ENCODE measurements at regions not wholly inside any gene's neighbourhood (a gene's known extent, or its start where the extent isn't known, plus 50 kb on each side); places are given as distances from the start of the nearest gene placed in this dataset.
"Not testable (repeated sequence)": the region's sequence is repeated elsewhere in the genome, so short reads cannot be mapped to it uniquely, and the experiment has no call there.

- not testable (repeated sequence) for H2AFZ ChIP-seq (ENCODE audit: low read depth); H3K4me2 ChIP-seq; H3K79me2 ChIP-seq (ENCODE audit: insufficient read depth, low read depth); H3K9ac ChIP-seq; H3K4me3 ChIP-seq (IDR thresholded peaks at IDR 0.05; ENCODE audit: insufficient read depth, low read depth, low read length); H3K27ac ChIP-seq; H4K20me1 ChIP-seq (ENCODE audit: insufficient read depth); H3K4me1 ChIP-seq (ENCODE audit: low read depth, poor library complexity, severe bottlenecking); H3K36me3 ChIP-seq (ENCODE audit: insufficient read depth); H3K27me3 ChIP-seq (ENCODE audit: insufficient read depth, low read depth)
Measured at GRCh38 chr7:49711072-49711723, 62.2 kb upstream of the VWC2 start.

- H3K36me3 ChIP-seq (ENCODE audit: insufficient read depth): no peaks in the 10 kb centered on the region
- TF ChIP-seq CTCF (conservative IDR thresholded peaks at IDR 0.05; ENCODE audit: low read depth, low read length): no peak
- H3K4me3 ChIP-seq (IDR thresholded peaks at IDR 0.05; ENCODE audit: insufficient read depth, low read depth, low read length): no peak overlapping the region
- no peak overlapping the region for H3K9ac ChIP-seq
- H4K20me1 ChIP-seq (ENCODE audit: insufficient read depth): no peaks in the 10 kb centered on the region
- no peak overlapping the region for H3K4me2 ChIP-seq
- no peak overlapping the region for H3K27ac ChIP-seq
- H2AFZ ChIP-seq (ENCODE audit: low read depth): no peak overlapping the region
- H3K79me2 ChIP-seq (ENCODE audit: insufficient read depth, low read depth): no peaks in the 10 kb centered on the region
- H3K27me3 ChIP-seq (ENCODE audit: insufficient read depth, low read depth): no peaks in the 10 kb centered on the region
- H3K4me1 ChIP-seq (ENCODE audit: low read depth, poor library complexity, severe bottlenecking): no peaks in the 10 kb centered on the region
Measured at GRCh38 chr7:49714182-49714581, 59.3 kb upstream of the VWC2 start.

DNA sequence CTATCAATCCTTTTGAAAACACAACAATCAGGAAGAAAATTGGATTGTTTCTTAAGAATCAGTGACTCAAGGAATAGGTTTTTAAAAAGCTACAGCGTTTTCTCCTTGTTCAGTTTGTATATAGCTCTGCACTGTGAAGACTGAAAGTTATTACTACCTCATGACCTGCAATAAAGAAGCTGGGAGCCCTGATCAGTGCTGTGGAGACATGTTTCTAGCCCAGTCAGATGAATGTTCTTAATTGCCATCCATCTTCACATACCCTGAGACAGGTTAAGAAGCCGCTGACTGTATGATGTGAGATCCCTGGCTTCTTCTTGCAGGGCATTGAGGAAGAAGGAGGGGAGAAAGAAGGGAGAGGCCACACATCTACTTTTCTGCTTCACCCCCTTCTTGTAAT lies 58.0 kb upstream of the VWC2 start:
- TF ChIP-seq CTCF (conservative IDR thresholded peaks at IDR 0.05; ENCODE audit: low read depth, low read length): no peak
- no peak overlapping the region for H3K27ac ChIP-seq
- H3K4me1 ChIP-seq (ENCODE audit: low read depth, poor library complexity, severe bottlenecking): no peaks in the 10 kb centered on the region
- H3K79me2 ChIP-seq (ENCODE audit: insufficient read depth, low read depth): no peaks in the 10 kb centered on the region
- H2AFZ ChIP-seq (ENCODE audit: low read depth): no peak overlapping the region
- no peaks in the 10 kb centered on the region for H4K20me1 ChIP-seq (ENCODE audit: insufficient read depth)
- no peak overlapping the region for H3K4me2 ChIP-seq
- H3K27me3 ChIP-seq (ENCODE audit: insufficient read depth, low read depth): no peaks in the 10 kb centered on the region
- no peak overlapping the region for H3K4me3 ChIP-seq (IDR thresholded peaks at IDR 0.05; ENCODE audit: insufficient read depth, low read depth, low read length)
- no peaks in the 10 kb centered on the region for H3K36me3 ChIP-seq (ENCODE audit: insufficient read depth)
- no peak overlapping the region for H3K9ac ChIP-seq

- H3K36me3 ChIP-seq (ENCODE audit: insufficient read depth): no peaks in the 10 kb centered on the region
- H2AFZ ChIP-seq (ENCODE audit: low read depth): no peak overlapping the region
- H3K4me2 ChIP-seq: no peak overlapping the region
- H4K20me1 ChIP-seq (ENCODE audit: insufficient read depth): no peaks in the 10 kb centered on the region
- H3K4me3 ChIP-seq (IDR thresholded peaks at IDR 0.05; ENCODE audit: insufficient read depth, low read depth, low read length): no peak overlapping the region
- H3K27me3 ChIP-seq (ENCODE audit: insufficient read depth, low read depth): no peaks in the 10 kb centered on the region
- H3K27ac ChIP-seq: no peak overlapping the region
- H3K9ac ChIP-seq: no peak overlapping the region
- H3K79me2 ChIP-seq (ENCODE audit: insufficient read depth, low read depth): no peaks in the 10 kb centered on the region
- H3K4me1 ChIP-seq (ENCODE audit: low read depth, poor library complexity, severe bottlenecking): no peaks in the 10 kb centered on the region
- no peak for TF ChIP-seq CTCF (conservative IDR thresholded peaks at IDR 0.05; ENCODE audit: low read depth, low read length)
Measured at GRCh38 chr7:49717547-49717946, 55.9 kb upstream of the VWC2 start.

DNA sequence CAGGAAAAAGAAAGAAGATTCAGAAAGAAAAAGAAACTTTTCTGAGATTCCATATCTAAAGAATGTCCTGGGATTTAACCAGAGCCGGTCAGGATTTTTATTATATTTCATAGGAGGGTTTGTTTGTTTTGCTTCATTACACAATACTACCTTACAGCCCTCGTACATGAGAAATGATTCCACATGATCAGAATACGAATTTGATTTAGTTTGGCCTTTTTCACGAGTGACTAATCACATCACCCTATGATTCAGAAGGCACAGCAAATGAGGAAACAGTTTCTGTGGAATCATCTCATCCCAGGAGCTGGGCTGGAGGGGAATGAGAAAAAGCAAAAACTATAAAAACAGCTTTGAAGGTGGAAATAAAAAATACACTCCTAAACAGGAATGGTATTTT lies 54.7 kb upstream of the VWC2 start:
- Histone ChIP-seq H2AFZ (ENCODE audit: low read depth) (no peak overlapping the region), H3K4me3 (IDR thresholded peaks at IDR 0.05; ENCODE audit: insufficient read depth, low read depth, low read length) (no peak overlapping the region), H3K4me2 (no peak overlapping the region), H3K27ac (no peak overlapping the region), H3K9ac (no peak overlapping the region), H3K27me3 (ENCODE audit: insufficient read depth, low read depth) (no peaks in the 10 kb centered on the region), H3K36me3 (ENCODE audit: insufficient read depth) (no peaks in the 10 kb centered on the region), H3K4me1 (ENCODE audit: low read depth, poor library complexity, severe bottlenecking) (no peaks in the 10 kb centered on the region), H4K20me1 (ENCODE audit: insufficient read depth) (no peaks in the 10 kb centered on the region), H3K79me2 (ENCODE audit: insufficient read depth, low read depth) (no peaks in the 10 kb centered on the region)
- no peak for TF ChIP-seq CTCF (conservative IDR thresholded peaks at IDR 0.05; ENCODE audit: low read depth, low read length)

All from KMS-11 (cell line).